HG02610 (cell line): ENCODE measurements at regions not wholly inside any gene's neighbourhood (a gene's known extent, or its start where the extent isn't known, plus 50 kb on each side); places are given as distances from the start of the nearest gene placed in this dataset.

Experiments used
- ATAC-seq: cut with Tn5 transposase; IDR thresholded peaks from one replicate; pipeline ENCODE4 v1.9.1; 2021; ENCODE audit warnings: mild to moderate bottlenecking, moderate library complexity; ENCODE audit not compliant: unreplicated experiment

DNA sequence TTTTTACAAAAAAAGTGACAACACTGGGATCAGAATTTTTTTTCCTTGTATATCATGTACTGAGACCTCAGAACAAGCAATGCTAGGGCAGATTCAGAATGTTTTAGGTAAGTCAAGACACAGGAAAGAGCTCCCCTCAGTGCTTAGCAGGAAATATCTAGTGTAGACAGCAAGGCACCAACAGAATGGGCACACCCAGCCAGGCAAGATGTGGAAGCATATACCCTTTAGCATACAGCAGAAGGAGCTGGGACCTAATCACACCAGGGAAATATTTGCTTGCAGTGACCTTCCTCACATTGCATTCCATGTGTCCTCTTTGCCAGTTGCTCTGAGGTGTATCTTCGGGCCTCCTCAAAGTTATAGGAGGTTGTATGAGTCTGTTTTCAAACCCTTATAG is 497.6 kb upstream of the LRRN3 start:
- no peak for ATAC-seq

DNA sequence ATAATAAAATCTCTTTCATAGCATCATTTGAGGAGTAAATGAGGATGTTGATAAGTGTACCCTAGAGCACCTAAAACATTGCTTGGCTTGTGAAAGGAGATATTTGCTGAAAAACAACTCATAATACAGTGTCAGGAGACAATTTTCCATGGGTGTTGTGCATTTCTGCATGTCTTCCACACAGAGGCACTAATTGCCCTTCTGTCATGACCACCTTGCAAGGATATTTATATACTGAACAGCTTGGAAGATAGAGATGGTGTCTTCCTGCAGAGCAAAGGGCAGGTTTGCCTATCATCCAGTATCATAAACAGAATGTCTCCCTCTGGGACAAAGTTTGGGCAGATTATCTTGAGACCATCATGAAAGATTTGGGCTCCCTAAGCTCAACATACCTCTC is 495.2 kb upstream of the LRRN3 start:
- ATAC-seq: no peak

DNA sequence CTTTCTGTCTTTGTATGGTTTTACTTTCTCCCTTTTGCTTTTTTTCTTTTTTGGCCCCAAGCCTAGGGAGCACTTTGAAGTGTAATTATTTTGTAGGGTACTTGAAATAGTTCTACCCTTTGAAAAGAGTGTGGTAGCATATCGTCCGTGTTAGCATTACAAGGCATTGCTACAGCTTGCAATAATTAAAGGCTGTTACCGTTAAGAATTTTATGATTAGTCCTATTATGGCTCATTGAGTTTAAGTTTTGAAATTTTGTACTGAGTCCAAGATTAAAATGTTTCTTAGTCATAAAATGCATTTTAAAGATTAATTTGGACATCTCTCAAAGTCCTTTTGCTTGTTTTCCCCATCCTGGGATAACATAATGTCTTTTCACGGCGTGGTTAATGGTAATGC is 490.0 kb upstream of the LRRN3 start:
- no peak for ATAC-seq

DNA sequence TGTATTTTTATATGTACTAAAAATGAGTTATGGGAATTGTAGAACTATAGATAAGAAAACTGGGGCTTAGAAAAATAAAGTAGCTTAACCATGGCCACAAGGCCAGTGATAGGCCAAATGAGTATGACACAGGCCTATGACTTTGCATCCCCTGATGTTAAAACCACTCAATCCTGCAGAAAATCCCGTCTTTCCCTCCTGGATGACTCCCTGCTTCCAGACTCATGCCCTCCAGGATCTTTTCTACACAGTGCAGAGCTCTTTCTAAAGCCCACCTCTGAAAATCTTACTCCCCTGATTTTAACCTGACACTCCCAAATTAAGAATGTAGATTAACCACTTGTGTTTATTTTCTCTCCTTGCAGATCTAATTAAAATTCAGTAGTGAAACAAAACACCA is 489.2 kb upstream of the LRRN3 start:
- ATAC-seq: no peak

DNA sequence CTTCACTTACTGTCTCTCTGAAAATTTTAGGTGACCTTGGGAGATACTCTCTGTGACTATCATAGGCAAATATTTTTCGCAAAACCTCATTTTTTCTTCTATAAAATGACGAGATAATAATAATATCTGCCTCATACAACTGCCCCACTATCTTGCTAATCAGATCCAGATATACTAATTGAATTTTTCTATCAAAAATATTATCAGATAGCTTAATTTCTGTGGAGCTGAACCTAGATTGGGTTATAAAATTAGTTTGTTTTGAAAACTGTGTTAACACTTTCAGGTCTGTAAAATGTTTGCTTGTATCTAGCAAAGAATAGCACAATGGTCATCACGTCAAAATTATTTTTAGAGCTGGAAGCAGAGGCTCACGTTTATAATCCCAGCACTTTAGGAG is 486.7 kb upstream of the LRRN3 start:
- no peak for ATAC-seq

DNA sequence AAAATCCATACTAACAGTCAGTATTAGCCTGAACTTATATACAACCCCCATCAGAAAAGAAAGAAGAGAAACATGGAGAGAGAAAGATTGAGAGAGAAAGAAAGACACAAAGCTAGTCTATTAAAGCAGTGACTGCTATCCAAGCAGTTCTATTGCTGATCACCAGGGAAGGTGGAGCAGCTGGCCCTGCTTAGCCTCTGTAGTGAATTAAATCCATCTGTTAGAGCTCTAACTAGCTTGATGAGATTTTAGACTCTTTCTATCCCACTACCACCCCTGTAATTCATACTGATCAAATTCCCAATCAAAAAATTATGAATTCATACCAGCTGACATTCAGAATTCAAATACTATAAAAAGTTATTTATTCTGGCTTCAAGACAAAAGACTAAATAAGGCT is 486.0 kb upstream of the LRRN3 start:
- no peak for ATAC-seq

DNA sequence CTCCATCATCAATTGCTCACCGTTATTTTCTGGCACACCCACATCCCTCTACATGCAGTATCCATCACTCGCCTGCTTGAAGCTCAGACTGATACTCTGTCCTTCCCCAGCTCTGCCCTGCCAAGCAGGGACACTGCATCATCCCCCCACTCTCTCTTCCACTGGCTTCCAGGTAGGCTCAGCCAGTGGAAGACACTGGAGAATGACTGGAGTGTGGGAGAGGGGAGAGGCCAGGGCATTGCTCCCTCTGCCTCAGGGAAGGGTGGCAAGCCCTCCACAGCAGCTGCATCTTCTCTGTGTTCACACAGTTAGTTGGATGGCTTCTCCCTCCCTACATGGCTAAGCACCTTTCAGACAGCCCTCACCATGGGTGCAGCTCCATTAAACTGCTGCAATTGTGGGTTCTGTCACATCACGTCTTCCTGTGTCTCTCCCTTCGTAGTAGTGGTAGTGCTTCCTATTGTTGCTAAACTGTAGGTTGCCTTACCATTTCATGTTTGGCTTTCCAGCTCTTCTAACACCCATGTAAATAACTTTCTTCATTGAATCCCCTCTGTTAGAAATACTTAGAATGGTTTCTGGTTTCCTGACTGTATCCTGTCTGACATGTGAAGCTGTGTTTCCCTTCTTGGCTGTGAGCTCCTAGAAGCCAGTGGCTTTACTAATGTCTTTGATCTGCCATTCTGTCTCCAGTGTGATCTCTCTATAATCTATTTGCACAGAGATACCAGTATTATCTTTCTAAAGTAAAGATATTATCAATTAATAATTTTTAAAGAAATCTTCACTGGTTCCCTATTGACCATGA is 483.7 kb upstream of the LRRN3 start:
- ATAC-seq: no peak

DNA sequence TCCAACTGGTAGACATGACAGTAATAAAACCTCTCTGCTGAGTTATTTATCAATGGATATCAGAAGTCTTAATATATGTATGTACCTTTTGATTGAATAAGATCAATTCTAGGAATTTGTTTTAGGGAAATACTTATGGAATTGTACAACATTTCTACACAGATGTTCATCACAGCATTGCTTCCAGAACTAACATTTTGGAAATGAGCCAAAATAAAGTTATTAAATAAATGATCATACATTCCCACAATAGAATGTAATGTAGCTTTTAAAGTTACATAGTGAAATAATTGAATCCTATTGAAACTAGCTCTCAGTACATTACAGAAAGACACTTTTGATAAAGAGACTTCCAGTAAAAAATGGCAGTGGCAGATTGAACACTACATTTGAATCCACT is 481.6 kb upstream of the LRRN3 start:
- no peak for ATAC-seq

DNA sequence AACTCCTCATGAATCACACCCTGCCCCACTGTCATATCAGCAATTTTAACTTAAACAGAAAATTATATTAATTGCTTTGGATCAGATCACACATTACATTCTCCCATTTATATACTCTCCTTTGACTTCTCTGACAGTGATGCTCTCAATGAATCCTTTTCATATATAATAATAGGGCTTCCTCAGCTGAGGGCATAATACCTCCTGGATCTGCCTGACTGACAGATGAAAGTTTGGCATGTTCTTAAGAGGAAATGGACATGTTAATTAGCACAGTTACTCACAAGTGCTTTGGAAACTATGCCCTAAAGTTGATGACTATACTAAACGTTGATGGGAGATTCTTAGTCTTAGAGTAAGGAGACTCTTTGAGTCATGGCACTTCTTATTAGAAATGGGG is 478.2 kb upstream of the LRRN3 start:
- ATAC-seq: no peak
